T-helper 22 cell (primary cell): ENCODE measurements at regions not wholly inside any gene's neighbourhood (a gene's known extent, or its start where the extent isn't known, plus 50 kb on each side); places are given as distances from the start of the nearest gene placed in this dataset.

Experiments used
- DNase-seq: peaks from one replicate; pipeline ENCODE4 v3.0.0-alpha.2; 2020; ENCODE audit warnings: low read depth

DNA sequence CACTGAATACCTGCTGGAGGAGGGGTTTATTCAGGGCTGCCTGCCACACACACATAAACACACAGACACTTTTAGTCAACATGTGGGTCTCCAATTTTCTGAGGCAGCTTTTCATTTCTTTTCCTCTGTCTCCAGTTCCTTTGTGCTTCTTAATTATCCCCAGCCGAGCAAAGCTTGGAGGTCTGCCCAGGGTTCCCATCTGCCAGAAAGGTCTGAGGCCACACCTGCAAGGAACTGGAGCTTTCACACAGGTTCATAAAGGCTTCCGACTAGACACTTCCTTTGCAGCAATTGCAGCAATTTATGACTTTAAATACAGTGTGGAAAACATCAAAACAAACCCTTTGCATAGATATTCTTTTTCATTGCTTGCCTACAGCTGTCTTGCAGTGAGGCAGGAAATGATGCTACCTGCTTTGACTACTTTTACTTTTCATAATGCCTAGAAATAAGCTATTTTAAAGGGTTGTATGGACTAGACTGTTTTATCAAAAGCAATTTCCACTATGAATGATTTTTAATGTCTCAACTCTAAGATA is 1318.9 kb downstream of the AACS start:
- DNase-seq: no peak

DNA sequence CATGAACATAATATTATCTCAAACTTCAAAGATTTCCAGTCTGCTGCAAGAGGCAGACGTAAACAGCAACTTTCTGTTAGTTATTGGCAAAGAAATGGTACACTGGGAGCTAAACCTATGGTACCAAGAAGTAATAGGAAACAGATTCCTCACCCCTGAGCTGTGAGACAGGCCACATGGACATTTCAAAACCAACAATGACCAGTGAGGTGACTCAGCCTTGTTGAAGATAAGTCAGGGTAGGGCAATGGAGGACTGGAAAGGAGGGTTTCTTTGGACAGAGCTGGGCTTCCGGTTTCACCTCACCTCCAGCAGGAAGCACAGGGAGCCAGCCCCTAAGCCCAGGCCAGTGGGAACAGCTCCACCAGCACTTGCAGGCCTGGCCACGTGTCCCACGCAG is 1320.5 kb downstream of the AACS start:
- DNase-seq: no peak

DNA sequence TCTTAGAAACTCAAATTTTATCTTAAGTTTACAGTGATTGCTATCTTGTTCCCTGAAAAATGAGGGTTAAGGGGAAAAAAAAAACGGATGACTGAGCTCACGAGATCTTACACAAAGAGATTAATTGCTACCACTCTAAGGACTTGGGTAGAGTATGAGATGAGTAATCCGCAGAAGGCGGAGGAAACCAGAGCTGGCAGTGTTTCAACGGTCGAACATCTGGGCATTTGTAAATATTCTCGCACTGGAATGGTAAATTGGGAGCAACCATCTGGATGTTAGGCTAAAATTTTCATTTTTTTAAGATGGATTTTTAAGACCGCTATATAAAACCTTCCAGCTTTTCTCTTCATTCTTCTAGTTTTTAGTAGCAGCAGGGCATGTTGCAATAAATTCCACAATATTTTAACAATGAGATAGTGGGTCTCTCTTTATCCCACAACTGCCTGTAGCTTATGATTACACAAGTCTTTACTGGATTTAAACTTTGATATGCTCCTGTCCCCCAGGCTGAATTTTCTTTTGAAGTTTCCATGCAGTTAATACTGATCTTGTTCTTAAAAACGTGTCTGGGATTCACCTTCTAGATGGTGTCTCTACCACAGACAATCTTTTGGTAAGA is 1324.1 kb downstream of the AACS start:
- DNase-seq: no peak

GRCh38 chr12:126389961-126390360 is 1324.7 kb downstream of the AACS start:
- DNase-seq: no peak

DNA sequence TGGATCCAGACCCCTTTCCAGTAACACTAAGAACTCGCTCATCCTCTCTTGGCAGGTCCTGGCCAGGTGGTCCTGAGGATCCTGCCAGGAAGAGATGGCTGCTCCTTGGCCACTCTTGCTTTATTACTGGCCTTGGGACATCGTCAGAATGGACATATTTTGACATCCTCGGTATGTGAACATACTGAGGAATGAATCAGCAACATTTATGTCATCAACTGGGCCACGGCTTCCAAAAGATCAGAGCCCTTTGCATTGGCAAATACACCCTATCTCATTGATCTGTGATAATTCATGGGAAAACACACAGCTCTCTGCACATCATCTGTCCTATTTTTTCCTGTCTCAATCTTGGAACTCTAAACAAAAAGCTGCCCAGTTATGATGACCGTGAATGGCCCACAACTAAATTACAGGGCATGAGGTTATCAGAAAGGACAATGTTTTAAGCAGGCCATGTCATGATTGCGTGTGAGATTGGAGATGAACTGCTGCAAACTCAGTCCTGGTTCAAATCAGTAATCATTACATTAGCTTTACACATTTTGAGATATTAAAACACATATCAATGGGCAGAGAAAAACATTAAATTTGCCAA is 1325.8 kb downstream of the AACS start:
- DNase-seq: no peak

DNA sequence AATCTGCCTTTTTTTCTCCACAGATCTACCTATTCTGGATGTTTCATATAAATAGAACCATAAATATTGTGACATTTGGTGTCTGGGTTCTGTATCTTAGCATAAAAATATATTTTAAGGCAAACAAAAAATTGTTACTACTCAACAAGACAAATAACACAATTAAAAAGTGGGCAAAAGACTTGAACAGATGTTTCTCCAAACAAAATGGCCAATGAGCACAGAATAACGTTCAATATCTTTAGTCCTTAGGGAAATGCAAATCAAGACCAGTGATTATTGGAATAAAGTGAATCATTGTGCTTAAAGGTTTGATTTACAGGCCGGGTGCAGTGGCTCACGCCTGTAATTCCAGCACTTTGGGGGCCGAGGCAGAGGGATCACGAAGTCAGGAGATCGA is 1331.3 kb downstream of the AACS start:
- no peak for DNase-seq

DNA sequence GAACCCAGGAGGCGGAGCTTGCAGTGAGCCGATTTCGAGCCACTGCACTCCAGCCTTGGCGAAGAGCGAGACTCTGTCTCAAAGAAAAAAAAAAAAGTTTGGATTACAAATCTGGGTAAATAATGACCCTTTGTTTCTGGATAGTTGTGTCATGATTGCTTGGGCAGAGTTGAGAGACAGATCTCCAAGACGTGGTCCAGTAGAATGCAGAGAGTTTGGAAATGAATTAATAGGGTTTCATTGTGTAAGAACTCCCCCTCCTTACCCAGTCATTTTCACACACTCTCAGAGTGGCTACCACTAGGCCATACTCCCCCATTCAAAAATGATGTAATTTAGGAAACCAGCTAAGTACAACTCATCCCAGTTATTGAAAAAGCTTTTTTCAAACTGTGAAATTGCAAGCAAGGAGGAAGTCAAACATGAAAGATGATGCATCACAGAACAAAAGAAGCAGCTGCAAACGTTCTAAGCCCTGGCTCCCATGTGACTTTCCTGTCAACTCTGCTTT is 1331.9 kb downstream of the AACS start:
- DNase-seq: no peak

DNA sequence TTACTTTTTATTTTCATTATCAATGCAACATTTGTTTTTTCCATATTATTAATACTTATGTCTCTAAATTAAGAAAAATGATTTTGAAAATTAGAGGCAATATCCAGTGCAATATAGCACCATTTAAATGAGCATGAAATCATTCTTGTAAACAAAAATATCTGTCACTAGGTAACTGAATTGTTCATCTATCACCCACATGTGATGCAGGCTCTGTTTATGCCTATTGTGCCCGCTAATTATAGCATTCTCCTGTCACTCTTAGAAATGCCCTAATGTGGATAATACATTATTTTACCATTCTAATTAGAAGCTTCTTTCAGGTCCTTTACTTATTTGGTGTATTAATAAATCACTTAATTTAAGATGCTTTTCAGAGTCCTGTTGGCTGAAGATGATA is 1332.4 kb downstream of the AACS start:
- no peak for DNase-seq

- no peak for DNase-seq
Measured at GRCh38 chr12:126400831-126401230, 1335.6 kb downstream of the AACS start.

- no peak for DNase-seq
Measured at GRCh38 chr12:126404293-126404881, 1339.2 kb downstream of the AACS start.

DNA sequence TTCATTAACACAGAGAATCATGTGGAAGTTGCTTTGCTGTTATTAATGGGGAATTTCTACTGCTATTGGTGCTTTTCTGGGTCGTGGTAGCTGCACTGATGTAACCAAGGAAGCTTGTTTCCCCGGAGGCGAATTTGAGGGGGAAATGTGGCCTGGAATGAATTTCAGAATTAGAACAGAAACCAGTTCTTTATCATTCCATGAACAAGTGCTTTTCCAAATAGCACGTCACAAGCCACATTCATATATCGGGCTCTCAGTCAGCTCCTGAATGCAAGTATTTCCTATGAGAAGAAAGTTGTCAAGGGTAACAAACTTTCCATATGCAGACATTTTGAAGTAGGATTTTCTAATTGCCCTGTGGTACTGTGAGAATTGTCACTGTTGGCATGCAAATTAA is 1353.2 kb downstream of the AACS start:
- no peak for DNase-seq

DNA sequence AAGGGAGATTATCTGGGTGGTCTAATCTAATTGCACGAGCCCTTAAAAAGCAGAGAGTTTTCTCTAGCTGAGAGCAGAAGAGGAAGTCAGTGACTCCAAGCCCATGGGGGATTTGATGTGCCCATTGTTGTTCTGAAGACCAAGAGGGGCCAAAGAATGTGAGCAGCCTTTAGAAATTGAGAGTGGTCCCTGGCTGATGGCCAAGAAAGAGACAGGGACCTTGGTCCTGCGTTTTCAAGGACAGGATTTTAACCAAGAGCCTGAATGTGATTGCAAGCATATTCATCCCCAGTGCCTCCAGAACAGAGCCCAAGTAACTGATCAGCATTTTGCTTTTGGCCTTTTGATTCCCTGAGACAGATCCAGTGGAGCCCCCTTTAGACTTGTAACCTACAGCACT is 1353.9 kb downstream of the AACS start:
- DNase-seq: no peak

- DNase-seq: no peak
Measured at GRCh38 chr12:126424696-126425095, 1359.5 kb downstream of the AACS start.

DNA sequence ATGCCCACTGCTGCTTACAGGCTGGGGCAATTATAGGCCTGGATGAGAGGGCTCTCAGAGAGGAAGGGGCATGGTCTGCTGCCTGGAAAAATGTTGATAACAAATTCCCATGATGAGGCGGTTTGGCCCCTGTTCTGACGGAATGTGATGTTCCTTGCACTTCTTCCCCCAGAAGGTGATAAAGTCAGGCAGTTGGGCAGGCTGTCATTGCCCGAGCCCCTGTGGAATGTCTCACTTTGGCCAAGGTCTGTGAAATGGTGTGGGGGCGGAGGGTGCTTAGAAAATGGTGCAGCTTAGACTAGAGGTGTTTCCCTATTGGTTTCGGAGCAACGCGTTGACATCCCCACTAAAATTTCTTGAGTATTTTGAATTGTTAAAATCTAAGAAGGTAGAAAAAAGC is 1360.0 kb downstream of the AACS start:
- no peak for DNase-seq

DNA sequence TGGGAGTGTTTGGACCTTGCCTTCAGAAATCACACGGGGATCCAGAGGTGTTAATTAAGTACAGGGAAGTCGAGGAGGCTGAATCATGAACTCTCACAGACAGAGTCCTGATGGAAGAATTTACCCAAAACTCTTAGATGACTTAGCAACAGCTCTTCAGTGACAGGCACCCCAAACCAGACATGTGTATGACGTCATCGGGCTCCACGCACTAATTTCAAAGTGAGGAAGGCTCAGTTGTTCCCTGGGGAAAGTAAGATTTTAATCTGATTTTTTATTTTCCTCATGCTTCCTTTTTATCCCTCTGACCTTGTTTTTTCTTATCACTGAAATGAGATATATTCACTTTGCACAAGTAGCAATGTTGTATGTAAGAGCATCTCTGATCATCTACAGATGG is 1363.5 kb downstream of the AACS start:
- DNase-seq: no peak

DNA sequence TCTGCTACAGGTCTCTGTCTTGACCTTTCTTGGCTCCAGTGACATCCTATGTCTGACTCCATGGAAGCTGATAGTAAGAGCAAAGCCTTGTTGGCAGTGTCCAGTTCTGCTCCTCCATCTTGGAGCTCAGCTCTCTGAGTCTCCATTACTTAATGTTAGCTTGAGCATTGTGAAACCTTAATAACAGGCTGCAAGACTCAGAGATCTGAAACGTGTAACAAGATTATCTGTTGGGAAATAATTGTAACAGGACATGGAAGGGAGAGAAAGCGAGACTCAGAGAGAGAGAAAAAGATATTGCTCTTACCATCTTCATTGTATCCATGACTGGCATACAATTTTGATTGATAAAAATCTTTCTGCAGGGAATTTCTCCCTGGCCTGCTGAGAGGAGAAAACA is 1365.7 kb downstream of the AACS start:
- no peak for DNase-seq

DNA sequence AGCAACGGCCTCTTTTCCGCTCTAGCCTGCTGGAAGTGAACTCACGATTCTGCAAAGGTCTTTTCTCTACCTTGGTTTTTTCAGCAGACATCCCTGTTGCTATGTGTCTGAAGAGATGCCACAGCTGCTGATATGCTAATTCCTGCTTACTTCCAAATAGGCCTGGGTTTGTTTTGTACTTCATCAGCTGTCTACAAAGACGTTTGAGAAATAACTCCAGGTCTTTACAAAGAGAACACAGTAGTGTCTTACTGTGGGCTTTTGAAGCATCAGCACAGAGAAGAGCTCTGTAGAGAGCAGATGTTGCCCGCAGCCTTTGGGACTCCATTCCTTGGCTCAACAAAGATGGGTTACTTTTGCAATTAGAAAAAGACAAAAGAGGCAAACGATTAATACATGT is 1366.5 kb downstream of the AACS start:
- DNase-seq: no peak

- DNase-seq: no peak
Measured at GRCh38 chr12:126432780-126433179, 1367.5 kb downstream of the AACS start.

- DNase-seq: no peak
Measured at GRCh38 chr12:126434412-126434985, 1369.3 kb downstream of the AACS start.

GRCh38 chr12:126436041-126436440 is 1370.8 kb downstream of the AACS start:
- DNase-seq: no peak

DNA sequence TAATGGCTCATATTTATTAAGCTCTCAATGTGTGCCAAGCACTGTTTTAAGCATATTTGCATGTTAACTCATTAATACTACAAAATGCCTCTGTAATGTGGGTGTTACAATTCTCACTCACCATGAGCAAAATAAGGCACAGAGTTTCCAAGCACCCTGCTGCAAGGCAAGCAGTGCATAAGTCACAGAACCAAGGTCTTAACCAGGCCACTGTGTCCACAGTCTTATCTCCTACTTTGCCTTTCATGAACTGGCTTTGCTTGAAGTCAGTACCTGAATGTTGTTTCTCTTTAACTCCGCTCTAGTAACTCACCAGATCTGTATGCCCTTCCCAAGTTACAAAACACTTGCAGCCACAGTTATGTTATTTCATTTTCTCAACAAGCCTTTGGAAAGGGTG is 1372.7 kb downstream of the AACS start:
- DNase-seq: no peak

DNA sequence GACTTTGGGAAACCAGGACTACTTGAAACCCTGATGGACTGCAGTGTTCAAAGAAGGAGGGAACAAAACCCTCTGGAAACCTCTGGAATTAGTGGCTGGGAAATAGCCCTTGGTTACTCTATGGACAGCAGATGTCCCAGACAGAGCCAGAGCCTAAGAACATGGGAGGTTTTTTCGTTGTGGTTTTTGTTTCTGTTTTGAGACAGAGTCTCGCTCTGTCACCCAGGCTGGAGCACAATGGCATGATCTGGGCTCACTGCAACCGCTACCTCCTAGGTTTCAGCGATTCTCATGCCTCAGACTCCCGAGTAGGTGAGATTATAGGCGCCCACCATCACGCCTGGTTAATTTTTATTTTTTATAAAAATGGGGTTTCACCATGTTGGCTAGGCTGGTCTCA is 1378.7 kb downstream of the AACS start:
- no peak for DNase-seq

GRCh38 chr12:126447346-126447745 is 1382.1 kb downstream of the AACS start:
- DNase-seq: no peak
